GM12878 (cell line): ENCODE measurements at regions not wholly inside any gene's neighbourhood (a gene's known extent, or its start where the extent isn't known, plus 50 kb on each side); places are given as distances from the start of the nearest gene placed in this dataset.

Experiments
- ATAC-seq: fragments of 200-7000 bp; cut with Tn5 transposase; 3 replicates; pipeline ENCODE4 v1.9.1; 2020; ENCODE audit warnings: mild to moderate bottlenecking, moderate library complexity
- BruUV-seq: library from RNA; stranded (reverse); fragments of 400-500 nt; replicated peaks from 2 replicates; lab custom pipeline; 2021; lab: Mats Ljungman, UMichigan
- CTCF ChIA-PET: fragments of 300-600 bp; sonication (Branson Sonifier 250); formaldehyde crosslinking; extraction: SDS; loops from one replicate; lab custom pipeline; 2021; ENCODE audit warnings: inconsistent platforms; lab: Yijun Ruan, JAX
- POLR2A ChIA-PET: fragments of 350-600 bp; formaldehyde crosslinking; extraction: SDS; loops from one replicate; lab custom pipeline; 2021; ENCODE audit warnings: inconsistent platforms; lab: Charles Lee
- RAD21 ChIA-PET: fragments of 300-600 bp; sonication (Branson Sonifier 250); formaldehyde crosslinking; loops from one replicate; lab custom pipeline; 2023; ENCODE audit warnings: antibody characterized with exemption; ENCODE audit not compliant: unreplicated experiment; lab: Charles Lee
- SMC1A ChIA-PET: fragments of 300-600 bp; sonication (Branson Sonifier 250); formaldehyde crosslinking; loops from one replicate; lab custom pipeline; 2023; ENCODE audit not compliant: unreplicated experiment, uncharacterized antibody; lab: Charles Lee
- DNase-seq: peaks from one replicate; pipeline ENCODE4 v3.0.0-alpha.2; 2011; ENCODE audit warnings: low read depth, low spot score
- FAIRE-seq: peaks from 3 replicates; lab custom pipeline; 2011; peaks lifted over from hg19 to GRCh38; lab: Jason Lieb, UNC
- H2AFZ ChIP-seq: 2 replicates; pipeline ENCODE4 v1.6.0; 2011; ENCODE audit warnings: low read depth, low read length, control low read depth; ENCODE audit not compliant: control insufficient read depth
- H3K27ac ChIP-seq: 2 replicates; pipeline ENCODE4 v1.5.1; 2011; ENCODE audit warnings: control low read depth; ENCODE audit not compliant: control insufficient read depth, insufficient read depth
- H3K27me3 ChIP-seq, 2 experiments: replicated peaks in 1 of 2; 2 replicates each; pipeline versions ENCODE4 v1.6.0 to v1.6.1; 2011; ENCODE audit warnings: low read length in 1 of 2; ENCODE audit not compliant: control insufficient read depth in 2 of 2, insufficient read depth in 2 of 2
- H3K36me3 ChIP-seq, 2 experiments: 2 replicates each; pipeline ENCODE4 v1.5.1; 2011; ENCODE audit warnings: low read length in 1 of 2; ENCODE audit not compliant: control insufficient read depth in 2 of 2, insufficient read depth in 2 of 2
- H3K4me1 ChIP-seq: 2 replicates; pipeline ENCODE4 v1.6.1; 2011; ENCODE audit warnings: mild to moderate bottlenecking, low read length, moderate library complexity, mixed read lengths; ENCODE audit not compliant: control insufficient read depth, insufficient read depth
- H3K4me2 ChIP-seq: 2 replicates; pipeline ENCODE4 v1.6.0; 2011; ENCODE audit warnings: control low read depth; ENCODE audit not compliant: control insufficient read depth, insufficient read depth
- H3K4me3 ChIP-seq: fragments of 200-600 bp; sonication (generic); 2 replicates; pipeline ENCODE4 v1.5.1; 2016
- H3K79me2 ChIP-seq: 2 replicates; pipeline ENCODE4 v1.6.0; 2011; ENCODE audit warnings: low read length; ENCODE audit not compliant: control insufficient read depth, insufficient read depth
- H3K9ac ChIP-seq: 2 replicates; pipeline ENCODE4 v1.8.0; 2011; ENCODE audit warnings: low read length, control low read depth, mixed read lengths; ENCODE audit not compliant: control insufficient read depth, insufficient read depth
- H3K9me3 ChIP-seq: replicated peaks from 3 replicates; pipeline ENCODE4 v1.5.1; 2011; ENCODE audit warnings: mild to moderate bottlenecking, low read length; ENCODE audit not compliant: control insufficient read depth, insufficient read depth
- H4K20me1 ChIP-seq: 2 replicates; pipeline ENCODE4 v1.6.0; 2011; ENCODE audit not compliant: control insufficient read depth, insufficient read depth
- CEBPB ChIP-seq, 2 experiments: fragments of 150-350 bp in 1 of 2; IDR thresholded peaks; 2 replicates each; pipeline ENCODE4 v1.6.1; 2012 to 2014; ENCODE audit warnings: low read depth in 2 of 2, low read length in 2 of 2, borderline replicate concordance in 1 of 2, inconsistent platforms in 1 of 2
- CHD1 ChIP-seq: IDR thresholded peaks from 2 replicates; pipeline ENCODE4 v1.6.1; 2012; ENCODE audit warnings: low read depth, low read length, improper control_type of control experiment
- GABPA ChIP-seq: IDR thresholded peaks from 2 replicates; pipeline ENCODE4 v1.6.1; 2014; ENCODE audit warnings: antibody characterized with exemption, low read depth, mild to moderate bottlenecking, inconsistent platforms
- IKZF2 ChIP-seq, 2 experiments: fragments of 450-650 bp; IDR thresholded peaks; 2 replicates each; pipeline ENCODE4 v1.6.1; 2017; ENCODE audit warnings: mild to moderate bottlenecking in 2 of 2, moderate library complexity in 2 of 2
- IRF4 ChIP-seq: IDR thresholded peaks from 2 replicates; pipeline ENCODE4 v1.6.1; 2011; ENCODE audit warnings: low read depth, low read length
- NR2C1 ChIP-seq: fragments of 450-650 bp; IDR thresholded peaks from 2 replicates; pipeline ENCODE4 v1.6.1; 2017; ENCODE audit warnings: antibody characterized with exemption, mild to moderate bottlenecking, moderate library complexity
- SKIL ChIP-seq: fragments of 450-650 bp; IDR thresholded peaks from 2 replicates; pipeline ENCODE4 v1.6.1; 2017; ENCODE audit warnings: mild to moderate bottlenecking, low read depth, inconsistent platforms; ENCODE audit not compliant: poor library complexity, severe bottlenecking
- STAT1 ChIP-seq: fragments of 450-650 bp; conservative IDR thresholded peaks from 2 replicates; pipeline ENCODE4 v1.6.1; 2014; ENCODE audit warnings: antibody characterized with exemption, mild to moderate bottlenecking
- ZBTB11 ChIP-seq: fragments of 450-650 bp; formaldehyde crosslinking; IDR thresholded peaks from 2 replicates; pipeline ENCODE4 v1.5.0; 2022; ENCODE audit warnings: mild to moderate bottlenecking, missing genetic modification characterization
- ZSCAN29 ChIP-seq: fragments of 450-650 bp; IDR thresholded peaks from 2 replicates; pipeline ENCODE4 v1.6.1; 2017; ENCODE audit warnings: mild to moderate bottlenecking, moderate library complexity
- WGBS: methylation state at CpG from one replicate; pipeline ENCODE4 v1.1.6; 2016; ENCODE audit warnings: low lambda C conversion rate; ENCODE audit not compliant: insufficient replicate concordance, insufficient coverage; ENCODE audit errors: missing lambda C conversion rate; 5-methylcytosine and 5-hydroxymethylcytosine counted together
- in situ Hi-C: fragments of 300-500 bp; cut with MboI; formaldehyde crosslinking; loops from 9 replicates; pipeline ENCODE4 v1.14.3; 2018; ENCODE audit warnings: mixed read lengths
- intact Hi-C: fragments of 100-400 bp; cut with micrococcal nuclease; formaldehyde crosslinking; loops from one replicate; pipeline ENCODE4 v1.14.2; 2022; ENCODE audit not compliant: unreplicated experiment

GRCh38 chr9:78831726-78832125, 534.8 kb downstream of the PSAT1 start:
- H3K4me2 ChIP-seq, result no peak overlapping the region
- no TSS peak for BruUV-seq
- 0% methylated on average over 1 of the region's 1 CpG for WGBS
- H3K27me3 ChIP-seq, result no peaks in the 10 kb centered on the region
- H3K36me3 ChIP-seq, result no peaks in the 10 kb centered on the region
- H3K27ac ChIP-seq, result no peak overlapping the region
- POLR2A ChIA-PET, result interaction anchor here (0.5 kb wide), 1 partner anchor 1893 kb away, joined by 4 read pairs; no protein-coding TSS in a partner anchor
- SMC1A ChIA-PET, result no interaction called here
- no peak overlapping the region for H2AFZ ChIP-seq
- CTCF ChIA-PET, result no interaction called here
- TF ChIP-seq IKZF2 (IDR thresholded peaks at IDR 0.05) (no peak), IRF4 (no peak)
- RAD21 ChIA-PET, result no interaction called here
- intact Hi-C loops (no loop called here), in situ Hi-C loops (no loop called here)
- H3K9ac ChIP-seq, result no peak overlapping the region
- DNase-seq (no peak), ATAC-seq (no peak), FAIRE-seq (no peak)
- no peaks in the 10 kb centered on the region for H4K20me1 ChIP-seq
- H3K9me3 ChIP-seq, result no peaks in the 10 kb centered on the region
- H3K4me1 ChIP-seq, result no peaks in the 10 kb centered on the region
- no peak overlapping the region for H3K4me3 ChIP-seq
- no peaks in the 10 kb centered on the region for H3K79me2 ChIP-seq

- POLR2A ChIA-PET, result no interaction called here
- no peak overlapping the region for H3K4me2 ChIP-seq
- in situ Hi-C loops (no loop called here), intact Hi-C loops (no loop called here)
- H3K4me1 ChIP-seq, result no peaks in the 10 kb centered on the region
- H3K27me3 ChIP-seq, result no peaks in the 10 kb centered on the region
- H3K79me2 ChIP-seq, result no peaks in the 10 kb centered on the region
- H3K36me3 ChIP-seq, result no peaks in the 10 kb centered on the region
- WGBS, result 15% methylated on average over 5 of the region's 5 CpGs
- CTCF ChIA-PET, result no interaction called here
- H3K9ac ChIP-seq, result no peak overlapping the region
- H3K4me3 ChIP-seq, result no peak overlapping the region
- no peaks in the 10 kb centered on the region for H3K9me3 ChIP-seq
- BruUV-seq, result no TSS peak
- H3K27ac ChIP-seq, result no peak overlapping the region
- no peak for FAIRE-seq
- ATAC-seq, result no peak
- DNase-seq, result no peak
- RAD21 ChIA-PET, result no interaction called here
- no peaks in the 10 kb centered on the region for H4K20me1 ChIP-seq
- no peak overlapping the region for H2AFZ ChIP-seq
- SMC1A ChIA-PET, result no interaction called here
- TF ChIP-seq CHD1 (no peak), CEBPB (IDR thresholded peaks at IDR 0.05; ENCODE audit: borderline replicate concordance in 1 of 2, low read depth in 2 of 2, low read length in 2 of 2) (no peak), ZBTB11 (CRISPR knock-in tag) (no peak), STAT1 (no peak), NR2C1 (no peak), SKIL (no peak), ZSCAN29 (no peak), GABPA (no peak)
These were observed 539.1 kb downstream of the PSAT1 start for GRCh38 chr9:78835928-78836450.
